ENCODE measurements at regions not wholly inside any gene's neighbourhood (a gene's known extent, or its start where the extent isn't known, plus 50 kb on each side); places are given as distances from the start of the nearest gene placed in this dataset.

- ChIA-PET CTCF (ENCODE audit: partially characterized antibody) (no interaction called here), POLR2A (ENCODE audit: partially characterized antibody) (no interaction called here)
- no peaks in the 10 kb centered on the region for H3K79me1 ChIP-seq (ENCODE audit: low read depth, low read length)
- FAIRE-seq: no peak
- H3K4me2 ChIP-seq (ENCODE audit: insufficient read depth in 1 of 2, low read depth in 2 of 2, low read length in 2 of 2): no peak overlapping the region
- H3K27me3 ChIP-seq (replicated peaks in 1 of 4; ENCODE audit: control insufficient read depth in 3 of 4, extremely low read depth in 1 of 4, insufficient read depth in 3 of 4, low read length in 3 of 4): no peaks in the 10 kb centered on the region
- no peaks in the 10 kb centered on the region for H4K20me1 ChIP-seq (replicated peaks in 1 of 2; ENCODE audit: control insufficient read depth in 1 of 2, insufficient read depth in 2 of 2, low read length in 2 of 2)
- no peak overlapping the region for H3K9ac ChIP-seq (replicated peaks in 1 of 4; ENCODE audit: extremely low read depth in 1 of 4, low read depth in 3 of 4, low read length in 3 of 4)
- H3K9me3 ChIP-seq (ENCODE audit: insufficient read depth in 2 of 2, low read depth in 1 of 2, low read length in 1 of 2): peaks cover 6 to 9% of the 10 kb centered on the region in 2 experiments; a peak in 2 of 4 replicates
- H2BK20ac ChIP-seq (ENCODE audit: low read length): no peak overlapping the region
- no peak overlapping the region for H3K23ac ChIP-seq (ENCODE audit: insufficient read length)
- no peak overlapping the region for H3K27ac ChIP-seq (ENCODE audit: low read depth, low read length)
- no peak overlapping the region for H4K5ac ChIP-seq (ENCODE audit: insufficient read length, low read depth, low read length)
- H2BK120ac ChIP-seq (replicated peaks; ENCODE audit: low read depth, low read length): no peak overlapping the region
- H2AK5ac ChIP-seq (ENCODE audit: low read depth, low read length): no peak overlapping the region
- H2AFZ ChIP-seq (ENCODE audit: low read length): no peak overlapping the region
- H4K91ac ChIP-seq (replicated peaks; ENCODE audit: insufficient read length, low read length): no peak overlapping the region
- H3K4me3 ChIP-seq (ENCODE audit: extremely low read depth in 1 of 4, insufficient read depth in 2 of 4, low read depth in 3 of 4, low read length in 4 of 4): no peak overlapping the region
- no peak overlapping the region for H2BK15ac ChIP-seq (ENCODE audit: low read length)
- H3K4me1 ChIP-seq (replicated peaks in 1 of 4; ENCODE audit: control insufficient read depth in 3 of 4, insufficient read depth in 4 of 4, low read length in 3 of 4): no peaks in the 10 kb centered on the region
- no peaks in the 10 kb centered on the region for H3K23me2 ChIP-seq (ENCODE audit: low read depth, low read length)
- no peaks in the 10 kb centered on the region for H3K36me3 ChIP-seq (ENCODE audit: control insufficient read depth in 2 of 4, insufficient read depth in 4 of 4, low read length in 3 of 4)
- H3K79me2 ChIP-seq (ENCODE audit: control insufficient read depth in 1 of 2, insufficient read depth in 2 of 2, low read length in 2 of 2): no peaks in the 10 kb centered on the region
- no peak overlapping the region for H2BK5ac ChIP-seq (ENCODE audit: low read depth, low read length)
- TF ChIP-seq CREB1 (IDR thresholded peaks at IDR 0.05) (no peak), ZNF274 (IDR thresholded peaks at IDR 0.05; ENCODE audit: borderline replicate concordance, extremely low read depth, low read length) (no peak), CTBP2 (IDR thresholded peaks at IDR 0.05; ENCODE audit: borderline replicate concordance, insufficient read depth, insufficient read length, low read length) (no peak), SP1 (IDR thresholded peaks at IDR 0.05; ENCODE audit: low read depth, low read length) (no peak), SAP30 (IDR thresholded peaks at IDR 0.05; ENCODE audit: insufficient read depth, insufficient replicate concordance, low read length) (no peak), TAF1 (IDR thresholded peaks at IDR 0.05; ENCODE audit: low read depth, low read length) (no peak), NRF1 (IDR thresholded peaks at IDR 0.05; ENCODE audit: low read depth, low read length) (no peak), TAF7 (optimal IDR thresholded peaks at IDR 0.05; ENCODE audit: borderline replicate concordance, low read depth, low read length) (no peak), JUN (IDR thresholded peaks at IDR 0.05; ENCODE audit: low read depth, low read length) (no peak), CBX8 (IDR thresholded peaks at IDR 0.05; ENCODE audit: borderline replicate concordance, low read depth, low read length) (no peak), ATF3 (IDR thresholded peaks at IDR 0.05; ENCODE audit: insufficient read depth, low read depth, low read length) (no peak), SIRT6 (IDR thresholded peaks at IDR 0.05; ENCODE audit: low read length) (no peak)
- H3K4ac ChIP-seq (replicated peaks; ENCODE audit: insufficient read length, low read depth, low read length): no peak overlapping the region
- 77% methylated on average over 2 of the region's 2 CpGs; no CpG with 5 or more reads in 1 of the 2 experiments for WGBS, 2 experiments (ENCODE audit: extremely low coverage in 1 of 2, insufficient coverage in 1 of 2, insufficient read length in 1 of 2, insufficient replicate concordance in 2 of 2, low coverage in 1 of 2, low lambda C conversion rate in 2 of 2, missing lambda C conversion rate in 1 of 2)
- H4K8ac ChIP-seq (ENCODE audit: extremely low read depth, insufficient read depth, low read length): no peak overlapping the region
- no peak overlapping the region for H2BK12ac ChIP-seq (ENCODE audit: low read depth, low read length)
- DNase-seq (ENCODE audit: low read depth in 1 of 2, low spot score in 2 of 2): no peak
- no peak overlapping the region for H3K18ac ChIP-seq (ENCODE audit: extremely low read depth, low read length)
- no peak overlapping the region for H3K14ac ChIP-seq (ENCODE audit: insufficient read length)
- H3K56ac ChIP-seq (replicated peaks; ENCODE audit: insufficient read length, low read depth, low read length): no peak overlapping the region
These were observed 637.1 kb upstream of the RIOK2 start for GRCh38 chr5:97820138-97820537.

Measured in H1 (cell line).